Activated CD8-positive, alpha-beta memory T cell treated with anti-CD3 and anti-CD28 coated beads, Interleukin-2, amount 50 U/mL, for 24 hours (primary cell): ENCODE measurements at regions not wholly inside any gene's neighbourhood (a gene's known extent, or its start where the extent isn't known, plus 50 kb on each side); places are given as distances from the start of the nearest gene placed in this dataset.
"Not testable (repeated sequence)": the region's sequence is repeated elsewhere in the genome, so short reads cannot be mapped to it uniquely, and the experiment has no call there.

Source experiments
- DNase-seq: peaks from one replicate; pipeline ENCODE4 v3.0.0-alpha.2; 2020; ENCODE audit errors: extremely low read depth

DNA sequence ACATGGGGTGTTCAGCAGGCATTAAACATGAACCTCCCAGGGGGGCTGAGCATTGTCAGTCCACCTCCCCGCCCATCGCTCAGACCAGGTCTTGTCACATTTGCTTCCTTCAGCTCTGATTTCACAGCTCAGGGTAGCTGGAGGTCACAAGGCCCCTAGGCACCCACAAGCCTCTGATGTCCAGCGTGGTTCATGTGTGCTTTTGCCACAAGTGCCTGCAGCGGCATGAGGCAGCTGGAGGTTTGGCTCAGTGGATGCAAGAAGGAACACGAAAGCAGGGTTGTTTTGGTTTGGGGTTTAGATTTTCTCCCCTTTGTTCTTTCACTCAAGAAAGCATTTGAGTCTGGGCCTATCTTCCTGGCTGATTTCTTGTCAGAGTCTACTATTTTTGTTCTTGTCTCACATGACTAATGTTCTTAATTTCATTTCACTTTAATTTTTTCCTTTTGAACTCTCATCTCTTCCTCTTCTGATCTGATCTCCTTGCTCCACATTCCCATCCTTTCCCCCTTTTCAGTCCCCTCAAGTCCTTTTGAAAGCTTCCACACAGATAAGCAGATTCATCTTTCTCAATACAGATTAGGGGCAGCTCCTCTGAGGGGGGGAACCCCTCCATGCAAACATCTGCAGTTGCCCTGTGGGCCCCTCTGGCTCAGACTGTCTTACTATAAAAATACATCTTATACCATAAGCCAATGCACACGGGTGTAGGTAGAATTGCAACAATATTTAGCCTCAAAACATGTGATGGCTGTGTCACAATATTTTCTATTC lies 68.1 kb upstream of the CEP85L start:
- no peak for DNase-seq

DNA sequence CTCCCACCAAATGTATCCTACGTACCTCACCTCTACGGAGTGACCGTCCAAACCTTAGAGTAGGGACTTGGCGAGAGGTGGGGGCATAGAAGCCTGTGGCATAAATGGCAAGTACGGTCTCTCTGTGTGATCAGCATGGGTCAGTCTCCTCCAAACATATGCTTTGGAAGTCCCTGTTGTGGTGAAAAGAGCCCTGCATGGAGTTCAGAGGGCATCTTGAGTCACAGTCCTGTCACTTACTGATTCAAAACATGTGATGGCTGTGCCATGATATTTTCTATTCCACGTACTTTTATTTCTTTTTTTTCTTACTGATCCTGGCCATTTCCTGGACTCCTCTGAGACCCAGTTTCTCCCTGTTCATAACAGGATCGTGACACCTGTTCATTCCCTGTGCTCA lies 67.5 kb upstream of the CEP85L start:
- no peak for DNase-seq

DNA sequence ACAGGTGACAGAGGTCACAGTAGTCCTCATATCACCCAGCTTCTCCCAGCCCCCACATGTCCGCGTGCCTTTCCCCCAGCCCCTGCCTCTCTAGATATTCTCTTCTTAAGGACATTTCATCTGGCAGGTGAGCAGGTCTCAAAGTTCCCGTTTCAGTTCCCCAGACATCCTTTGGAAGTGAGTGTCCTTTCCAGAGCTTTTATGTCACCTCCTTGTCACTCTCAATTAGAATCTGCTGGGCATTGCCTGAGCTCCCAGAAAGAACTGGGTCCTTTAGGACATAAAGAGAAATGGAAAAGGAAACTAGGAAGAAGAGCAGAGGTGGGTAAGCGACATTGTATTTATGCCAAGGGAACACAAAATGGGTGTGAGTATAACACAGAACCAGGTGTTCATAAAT lies 66.9 kb upstream of the CEP85L start:
- no peak for DNase-seq

DNA sequence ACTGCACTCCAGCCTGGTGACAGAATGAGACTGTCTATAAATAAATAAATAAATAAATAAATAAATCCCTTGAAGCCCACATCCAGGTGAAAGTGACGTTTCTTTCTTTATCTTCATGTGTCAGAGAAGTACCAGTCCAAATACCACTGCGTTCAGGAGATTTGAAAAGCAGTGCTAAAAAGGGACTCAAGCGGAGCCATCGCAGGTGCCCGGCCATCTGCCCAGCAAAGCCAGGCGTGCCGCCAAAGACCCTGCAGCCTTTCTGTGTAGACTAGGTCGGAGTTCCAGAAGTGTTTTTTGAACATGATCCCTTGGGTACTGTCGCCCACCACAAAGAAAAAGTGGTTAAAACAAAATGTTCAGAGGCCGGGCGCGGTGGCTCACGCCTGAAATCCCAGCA lies 65.7 kb upstream of the CEP85L start:
- DNase-seq, result no peak

DNA sequence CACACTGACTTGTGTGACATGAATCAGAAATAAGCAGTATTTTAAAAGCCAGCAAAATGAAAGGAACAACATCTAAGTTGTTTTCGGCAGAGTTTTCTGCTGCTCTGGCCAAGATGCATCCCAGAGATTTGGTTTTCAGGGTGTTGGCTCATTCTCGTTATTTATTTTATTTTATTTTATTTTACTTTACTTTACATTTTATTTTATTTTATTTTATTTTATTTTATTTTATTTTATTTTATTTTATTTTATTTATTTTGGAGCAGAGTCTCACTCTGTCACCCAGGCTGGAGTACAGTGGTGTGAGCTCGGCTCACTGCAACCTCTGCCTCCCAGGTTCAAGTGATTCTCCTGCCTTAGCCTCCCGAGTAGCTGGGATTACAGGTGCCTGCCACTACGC lies 64.5 kb upstream of the CEP85L start:
- DNase-seq, result not testable (repeated sequence)

DNA sequence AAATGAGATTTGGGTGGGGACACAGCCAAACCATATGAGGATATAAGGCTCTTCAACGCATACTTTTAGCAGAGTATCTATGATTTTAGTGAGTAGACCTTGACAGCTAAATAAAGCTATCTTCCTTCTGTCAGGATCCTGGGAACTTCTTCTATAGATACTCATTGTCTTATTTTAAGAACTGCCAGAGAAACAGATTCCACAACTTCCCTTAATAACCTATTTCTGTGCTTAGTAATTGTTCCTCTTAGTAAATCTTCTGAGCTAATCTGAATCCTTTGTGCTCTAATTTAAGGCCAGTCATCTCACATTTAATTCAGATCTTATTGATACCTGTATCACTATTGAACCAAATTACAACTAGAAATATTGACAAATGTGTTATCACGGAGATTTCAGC lies 64.0 kb upstream of the CEP85L start:
- no peak for DNase-seq

DNA sequence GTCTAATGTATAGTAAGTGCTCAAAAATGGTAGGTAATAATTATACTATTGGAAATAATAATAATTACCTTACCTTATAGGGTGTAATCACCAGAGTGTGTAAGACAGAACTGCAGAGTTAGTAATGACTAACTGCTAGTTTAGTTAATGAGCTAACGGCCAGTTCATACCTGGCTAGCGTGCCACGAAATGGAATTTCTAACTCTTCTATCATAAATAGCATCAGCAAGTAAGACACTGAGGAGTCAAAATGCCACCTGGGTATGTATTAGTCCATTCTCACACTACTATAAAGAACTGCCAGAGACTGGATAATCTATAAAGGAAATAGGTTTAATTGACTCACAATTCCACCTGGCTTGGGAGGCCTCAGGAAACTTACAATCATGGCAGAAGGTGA lies 63.4 kb upstream of the CEP85L start:
- DNase-seq, result no peak

DNA sequence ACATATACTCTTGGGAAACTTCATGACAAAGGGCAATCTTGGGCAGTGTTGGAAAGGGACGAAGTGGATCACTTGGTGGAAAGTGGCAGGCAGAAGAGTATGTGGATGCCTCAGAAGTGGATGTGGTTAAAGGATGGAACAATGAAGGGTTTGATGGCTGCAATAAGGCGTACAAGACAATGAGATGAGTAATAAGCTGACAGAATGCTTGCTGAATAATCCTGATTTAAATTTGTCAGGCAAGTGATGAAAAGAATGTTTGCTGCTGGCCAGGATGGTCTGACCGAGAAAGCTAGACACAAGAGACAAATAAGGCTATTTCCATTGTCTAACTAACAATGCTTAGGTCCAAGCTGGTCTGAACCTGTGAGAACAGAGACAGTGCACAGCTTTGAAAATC lies 61.6 kb upstream of the CEP85L start:
- DNase-seq, result no peak

DNA sequence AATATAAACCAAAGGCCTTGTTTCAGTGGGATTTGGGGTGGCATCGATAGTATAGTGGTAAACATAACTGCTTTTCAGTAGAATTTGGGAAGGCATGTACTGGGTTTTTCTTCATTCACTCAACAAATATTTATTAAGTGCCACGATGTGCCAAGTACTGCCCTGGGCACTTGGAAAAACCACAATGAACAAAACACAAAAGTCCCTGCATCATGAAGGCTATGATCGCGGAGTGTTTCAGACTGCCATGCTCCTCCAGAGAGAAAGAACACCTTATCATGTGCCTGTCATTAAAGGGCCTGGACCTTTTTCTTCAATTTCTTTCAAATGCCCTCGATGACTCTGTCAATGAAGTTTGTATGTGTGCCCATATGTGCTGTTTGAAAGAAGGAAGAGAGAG lies 59.2 kb upstream of the CEP85L start:
- no peak for DNase-seq

DNA sequence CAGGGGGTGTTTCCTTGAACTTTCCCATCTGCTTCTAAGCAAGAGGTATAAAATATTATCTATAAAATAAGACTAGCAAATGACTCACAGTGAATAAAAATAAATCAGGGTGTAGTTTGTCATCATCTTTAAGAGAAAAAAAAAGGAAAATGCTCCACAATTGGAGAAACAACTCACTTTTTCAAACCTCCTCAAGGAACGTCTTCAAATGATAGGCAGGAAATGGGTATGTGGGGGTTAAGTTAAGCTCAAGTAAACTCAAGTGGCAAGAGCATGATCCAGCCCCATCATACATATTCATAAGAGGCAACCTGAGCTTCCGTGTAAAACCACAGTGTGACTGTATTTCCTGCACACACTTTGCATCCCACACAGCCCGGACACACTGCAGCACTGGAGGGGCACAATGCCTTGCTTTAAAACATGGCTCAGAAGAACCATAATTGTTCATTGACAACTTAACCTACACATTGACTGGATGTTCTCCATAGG lies 58.5 kb upstream of the CEP85L start:
- peak; percentile 47 for DNase-seq

DNA sequence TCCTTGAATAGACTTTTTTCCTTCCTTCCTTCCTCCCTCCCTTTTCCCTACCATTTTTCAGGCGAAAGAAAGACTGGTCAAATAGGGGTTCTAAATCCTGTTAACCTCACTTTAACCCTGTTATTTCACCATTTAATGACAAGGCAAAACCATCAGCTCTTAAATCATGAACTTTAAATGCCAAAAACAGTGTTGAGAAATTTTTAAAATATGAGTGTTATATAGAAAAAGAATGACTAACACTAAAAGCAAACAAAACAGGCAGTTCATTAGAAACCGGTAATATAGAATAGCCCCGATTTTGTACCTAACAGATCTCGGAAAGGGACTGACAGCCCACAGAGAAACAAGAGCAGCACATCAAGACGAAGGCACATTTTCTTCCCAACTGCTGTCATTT lies 57.4 kb upstream of the CEP85L start:
- DNase-seq, result no peak

DNA sequence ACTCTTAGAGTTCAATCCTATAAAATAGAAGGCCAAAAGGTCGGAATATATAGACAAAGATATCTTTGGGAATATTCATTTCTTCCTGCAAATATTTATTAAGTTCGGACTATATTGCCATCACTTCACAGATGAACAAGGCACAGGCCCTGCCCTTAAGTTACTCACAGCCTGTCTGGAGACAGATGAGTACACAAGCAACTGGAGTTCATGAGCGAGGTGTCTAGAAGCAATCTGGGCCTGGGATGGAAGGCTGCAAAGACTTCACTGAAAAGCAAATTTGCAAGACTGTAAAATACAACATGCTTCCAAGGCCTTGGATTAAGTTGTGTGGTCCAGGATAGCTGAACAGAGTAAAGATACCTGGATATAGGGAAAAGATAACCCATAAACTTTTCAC lies 56.7 kb upstream of the CEP85L start:
- DNase-seq, result no peak

DNA sequence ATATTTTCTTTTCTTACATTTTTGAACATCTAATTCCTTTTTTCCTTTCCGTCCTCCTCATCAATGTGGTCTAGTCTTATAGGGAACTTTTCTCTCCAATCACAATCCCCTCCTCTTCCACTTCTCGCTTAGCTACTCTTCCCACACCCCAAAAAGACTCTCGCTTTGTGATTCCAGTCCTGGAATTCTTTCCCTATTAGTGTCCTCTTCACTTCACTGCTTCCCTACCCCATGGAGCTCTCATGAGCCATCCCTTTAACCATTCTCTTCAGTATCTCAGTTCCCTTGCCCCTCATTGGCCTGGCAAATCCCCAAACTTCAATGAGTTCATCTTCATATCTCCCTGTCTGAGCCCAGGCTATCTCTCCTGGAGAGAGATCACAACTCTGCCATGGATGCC lies 55.3 kb upstream of the CEP85L start:
- no peak for DNase-seq

DNA sequence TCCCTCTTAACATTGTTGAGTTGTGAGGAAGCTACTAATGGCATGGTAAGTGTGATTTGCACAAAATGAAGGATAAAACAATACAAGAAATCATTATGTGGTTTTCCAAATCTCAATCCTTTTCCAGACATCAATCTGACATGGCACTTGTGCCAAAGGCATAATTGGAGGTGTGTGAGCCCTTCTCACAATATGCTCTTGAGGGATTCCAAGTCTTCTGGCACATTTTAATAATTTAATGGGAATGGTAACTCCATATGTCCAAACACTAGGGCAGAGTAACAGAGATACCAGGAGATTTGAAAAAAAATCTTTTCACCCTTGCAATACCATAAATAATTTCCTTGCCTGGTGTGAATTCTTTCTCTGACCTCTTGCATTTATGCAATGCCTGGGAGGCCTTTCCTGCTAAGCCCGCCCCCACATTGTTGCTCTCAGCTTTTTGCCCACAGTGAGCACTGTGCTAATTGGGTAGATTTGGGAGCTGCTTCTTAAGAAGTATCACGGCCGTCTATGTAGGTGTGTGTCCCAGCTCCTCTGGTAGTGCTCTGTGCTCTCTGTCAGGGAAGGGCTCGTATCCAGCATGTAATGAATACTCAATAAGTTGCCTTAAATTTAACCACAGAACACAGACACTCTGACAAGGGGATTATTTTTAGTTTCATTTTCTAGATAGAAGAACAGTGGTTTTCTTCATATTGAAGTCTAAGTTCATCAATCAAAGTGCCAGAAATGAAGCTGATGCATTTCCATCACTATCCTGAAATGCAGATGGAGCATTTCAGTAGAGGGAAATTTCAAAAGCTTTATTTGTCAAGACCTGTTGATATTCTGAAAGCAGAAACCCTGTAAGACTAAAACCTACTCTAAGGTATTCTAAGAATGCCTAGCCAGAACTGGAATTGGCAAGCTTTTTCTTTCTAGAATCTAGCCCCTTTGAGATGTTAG lies 54.4 kb upstream of the CEP85L start:
- DNase-seq, result no peak

DNA sequence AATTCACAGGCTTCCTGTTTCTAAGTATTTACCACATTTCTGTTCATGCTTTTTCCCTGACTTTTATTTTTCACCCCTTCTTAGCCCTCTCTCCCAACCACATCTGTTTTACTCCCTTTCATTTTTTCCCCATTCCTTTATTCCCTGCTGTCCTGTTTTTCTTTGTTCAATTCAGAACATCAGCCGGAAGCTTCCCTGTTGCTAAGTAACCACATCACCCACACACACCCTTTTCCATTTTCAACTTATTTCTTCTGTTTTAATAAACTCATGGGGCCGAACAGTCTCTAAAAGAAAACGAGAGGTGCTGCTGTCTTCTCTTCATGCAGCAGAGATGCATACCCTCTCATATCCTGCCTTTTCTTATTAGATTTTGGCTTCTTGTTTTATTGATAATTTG lies 53.5 kb upstream of the CEP85L start:
- DNase-seq, result no peak

DNA sequence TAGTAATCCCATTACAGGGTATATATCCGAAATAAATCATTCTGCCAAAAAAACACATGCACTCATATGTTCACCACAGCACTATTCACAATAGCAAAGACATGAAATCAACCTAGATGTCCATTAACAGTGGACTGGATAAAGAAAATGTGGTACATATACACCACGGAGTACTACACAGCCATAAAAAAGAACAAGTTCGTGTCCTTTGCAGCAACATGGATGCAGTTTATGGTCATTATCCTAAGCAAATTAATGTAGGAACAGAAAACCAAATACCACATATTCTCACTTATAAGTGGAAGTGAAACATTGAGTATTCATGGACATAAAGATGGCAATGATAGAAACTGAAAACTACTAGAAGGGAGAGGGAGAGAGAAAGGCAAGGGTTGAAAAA lies 49.9 kb upstream of the CEP85L start:
- not testable (repeated sequence) for DNase-seq
